ENCODE measurements at regions not wholly inside any gene's neighbourhood (a gene's known extent, or its start where the extent isn't known, plus 50 kb on each side); places are given as distances from the start of the nearest gene placed in this dataset.

- Histone ChIP-seq H3K9me3 (ENCODE audit: control insufficient read depth, insufficient read depth, low read length) (peaks cover 14% of the 10 kb centered on the region), H3K4me1 (ENCODE audit: insufficient read depth, low read length) (peaks cover 32% of the 10 kb centered on the region), H3K9ac (ENCODE audit: low read depth, low read length) (no peak overlapping the region; the same call in 1 of the 2 replicates), H3K36me3 (ENCODE audit: insufficient read depth, low read length) (no peaks in the 10 kb centered on the region)
These were observed 544.6 kb upstream of the NECTIN3 start for GRCh38 chr3:110526777-110527727.

- Histone ChIP-seq H3K9ac (ENCODE audit: low read depth, low read length) (no peak overlapping the region), H3K4me1 (ENCODE audit: insufficient read depth, low read length) (peaks cover 33% of the 10 kb centered on the region), H3K36me3 (ENCODE audit: insufficient read depth, low read length) (no peaks in the 10 kb centered on the region), H3K9me3 (ENCODE audit: control insufficient read depth, insufficient read depth, low read length) (peaks cover 14% of the 10 kb centered on the region)
These were observed 543.1 kb upstream of the NECTIN3 start for GRCh38 chr3:110528305-110529121.

- H3K9ac ChIP-seq (ENCODE audit: low read depth, low read length) = no peak overlapping the region
- peaks cover 33% of the 10 kb centered on the region for H3K4me1 ChIP-seq (ENCODE audit: insufficient read depth, low read length)
- no peaks in the 10 kb centered on the region for H3K36me3 ChIP-seq (ENCODE audit: insufficient read depth, low read length)
- peaks cover 1% of the 10 kb centered on the region; the same call in 1 of the 2 replicates for H3K9me3 ChIP-seq (ENCODE audit: control insufficient read depth, insufficient read depth, low read length)
These were observed 540.7 kb upstream of the NECTIN3 start for GRCh38 chr3:110530902-110531301.

- Histone ChIP-seq H3K4me1 (ENCODE audit: insufficient read depth, low read length) (peaks cover 17% of the 10 kb centered on the region), H3K36me3 (ENCODE audit: insufficient read depth, low read length) (no peaks in the 10 kb centered on the region), H3K9me3 (ENCODE audit: control insufficient read depth, insufficient read depth, low read length) (peaks cover 3% of the 10 kb centered on the region; the same call in 1 of the 2 replicates)
These were observed 538.5 kb upstream of the NECTIN3 start for GRCh38 chr3:110533089-110533488.

GRCh38 chr3:110542552-110543150 is 529.0 kb upstream of the NECTIN3 start:
- Histone ChIP-seq H3K4me1 (ENCODE audit: insufficient read depth, low read length) (peaks cover 10% of the 10 kb centered on the region), H3K9ac (ENCODE audit: low read depth, low read length) (no peak overlapping the region), H3K36me3 (ENCODE audit: insufficient read depth, low read length) (no peaks in the 10 kb centered on the region), H3K9me3 (ENCODE audit: control insufficient read depth, insufficient read depth, low read length) (peaks cover 4% of the 10 kb centered on the region)

More at GRCh38 chr3:110533089-110533488, 538.5 kb upstream of the NECTIN3 start:
- H3K9ac ChIP-seq (ENCODE audit: low read depth, low read length) = no peak overlapping the region

GRCh38 chr3:110544730-110545129 is 526.9 kb upstream of the NECTIN3 start:
- no peaks in the 10 kb centered on the region for H3K36me3 ChIP-seq (ENCODE audit: insufficient read depth, low read length)
- no peak overlapping the region for H3K9ac ChIP-seq (ENCODE audit: low read depth, low read length)
- H3K9me3 ChIP-seq (ENCODE audit: control insufficient read depth, insufficient read depth, low read length) = peaks cover 2% of the 10 kb centered on the region
- peaks cover 10% of the 10 kb centered on the region for H3K4me1 ChIP-seq (ENCODE audit: insufficient read depth, low read length)

GRCh38 chr3:110550511-110550910 is 521.1 kb upstream of the NECTIN3 start:
- Histone ChIP-seq H3K9me3 (ENCODE audit: control insufficient read depth, insufficient read depth, low read length) (no peaks in the 10 kb centered on the region; the same call in 1 of the 2 replicates), H3K4me1 (ENCODE audit: insufficient read depth, low read length) (peaks cover 3% of the 10 kb centered on the region; the same call in 1 of the 2 replicates), H3K9ac (ENCODE audit: low read depth, low read length) (no peak overlapping the region), H3K36me3 (ENCODE audit: insufficient read depth, low read length) (no peaks in the 10 kb centered on the region)

GRCh38 chr3:110562621-110563020 is 509.0 kb upstream of the NECTIN3 start:
- Histone ChIP-seq H3K9ac (ENCODE audit: low read depth, low read length) (no peak overlapping the region), H3K4me1 (ENCODE audit: insufficient read depth, low read length) (no peaks in the 10 kb centered on the region), H3K9me3 (ENCODE audit: control insufficient read depth, insufficient read depth, low read length) (peaks cover 3% of the 10 kb centered on the region), H3K36me3 (ENCODE audit: insufficient read depth, low read length) (no peaks in the 10 kb centered on the region)

- H3K9me3 ChIP-seq (ENCODE audit: control insufficient read depth, insufficient read depth, low read length) = peaks cover 3% of the 10 kb centered on the region
- no peak overlapping the region for H3K9ac ChIP-seq (ENCODE audit: low read depth, low read length)
- H3K36me3 ChIP-seq (ENCODE audit: insufficient read depth, low read length) = no peaks in the 10 kb centered on the region
- H3K4me1 ChIP-seq (ENCODE audit: insufficient read depth, low read length) = peaks cover 6% of the 10 kb centered on the region; the same call in 1 of the 2 replicates
These were observed 506.9 kb upstream of the NECTIN3 start for GRCh38 chr3:110564674-110565073.

- Histone ChIP-seq H3K4me1 (ENCODE audit: insufficient read depth, low read length) (peaks cover 6% of the 10 kb centered on the region; the same call in 1 of the 2 replicates), H3K9me3 (ENCODE audit: control insufficient read depth, insufficient read depth, low read length) (peaks cover 3% of the 10 kb centered on the region)
These were observed 504.6 kb upstream of the NECTIN3 start for GRCh38 chr3:110567029-110567428.

GRCh38 chr3:110568246-110568645 is 503.4 kb upstream of the NECTIN3 start:
- Histone ChIP-seq H3K36me3 (ENCODE audit: insufficient read depth, low read length) (no peaks in the 10 kb centered on the region), H3K9me3 (ENCODE audit: control insufficient read depth, insufficient read depth, low read length) (no peaks in the 10 kb centered on the region; the same call in 1 of the 2 replicates), H3K9ac (ENCODE audit: low read depth, low read length) (no peak overlapping the region), H3K4me1 (ENCODE audit: insufficient read depth, low read length) (peaks cover 6% of the 10 kb centered on the region; the same call in 1 of the 2 replicates)

More at GRCh38 chr3:110567029-110567428, 504.6 kb upstream of the NECTIN3 start:
- H3K36me3 ChIP-seq (ENCODE audit: insufficient read depth, low read length) = no peaks in the 10 kb centered on the region
- H3K9ac ChIP-seq (ENCODE audit: low read depth, low read length) = no peak overlapping the region

- Histone ChIP-seq H3K9me3 (ENCODE audit: control insufficient read depth, insufficient read depth, low read length) (no peaks in the 10 kb centered on the region; the same call in 1 of the 2 replicates), H3K36me3 (ENCODE audit: insufficient read depth, low read length) (no peaks in the 10 kb centered on the region), H3K4me1 (ENCODE audit: insufficient read depth, low read length) (peaks cover 6% of the 10 kb centered on the region; the same call in 1 of the 2 replicates), H3K9ac (ENCODE audit: low read depth, low read length) (no peak overlapping the region)
These were observed 502.5 kb upstream of the NECTIN3 start for GRCh38 chr3:110569073-110569472.

GRCh38 chr3:110575702-110576101 is 495.9 kb upstream of the NECTIN3 start:
- H3K4me1 ChIP-seq (ENCODE audit: insufficient read depth, low read length) = peaks cover 34% of the 10 kb centered on the region
- H3K9ac ChIP-seq (ENCODE audit: low read depth, low read length) = no peak overlapping the region
- H3K36me3 ChIP-seq (ENCODE audit: insufficient read depth, low read length) = no peaks in the 10 kb centered on the region
- no peaks in the 10 kb centered on the region; the same call in 1 of the 2 replicates for H3K9me3 ChIP-seq (ENCODE audit: control insufficient read depth, insufficient read depth, low read length)

- peaks cover 34% of the 10 kb centered on the region for H3K4me1 ChIP-seq (ENCODE audit: insufficient read depth, low read length)
- no peaks in the 10 kb centered on the region; the same call in 1 of the 2 replicates for H3K9me3 ChIP-seq (ENCODE audit: control insufficient read depth, insufficient read depth, low read length)
- no peak overlapping the region for H3K9ac ChIP-seq (ENCODE audit: low read depth, low read length)
- no peaks in the 10 kb centered on the region for H3K36me3 ChIP-seq (ENCODE audit: insufficient read depth, low read length)
These were observed 494.7 kb upstream of the NECTIN3 start for GRCh38 chr3:110576960-110577359.
